Breast epithelium (tissue), 4 donors: ENCODE measurements at regions not wholly inside any gene's neighbourhood (a gene's known extent, or its start where the extent isn't known, plus 50 kb on each side); places are given as distances from the start of the nearest gene placed in this dataset.

Experiments used
- DNase-seq, 2 donors: peaks; one replicate each; pipeline ENCODE4 v3.0.0-alpha.2; 2019; ENCODE audit warnings: low spot score in 2 of 2
- H3K27ac ChIP-seq, 2 donors: fragments of 200-600 bp; sonication (generic) in 1 of 2; one replicate each; pipeline ENCODE4 v1.5.1; 2016 to 2019; ENCODE audit warnings: mild to moderate bottlenecking in 1 of 2
- H3K27me3 ChIP-seq, 2 donors: fragments of 200-600 bp; sonication (generic) in 1 of 2; one replicate each; pipeline versions ENCODE4 v1.5.1 to v1.6.0; 2017 to 2019; ENCODE audit warnings: control low read depth in 1 of 2, mild to moderate bottlenecking in 1 of 2
- H3K36me3 ChIP-seq: fragments of 200-600 bp; one replicate; pipeline ENCODE4 v1.5.1; 2019
- H3K4me1 ChIP-seq, 2 donors: fragments of 200-600 bp; sonication (generic); one replicate each; pipeline ENCODE4 v1.5.1; 2016 to 2019; ENCODE audit warnings: control low read depth in 1 of 2
- H3K4me3 ChIP-seq, 3 donors: fragments of 200-600 bp; sonication (generic); 1 replicate in 2 of 3; 2 replicates in 1 of 3; pipeline ENCODE4 v1.5.1; 2016 to 2019; ENCODE audit warnings: mild to moderate bottlenecking in 3 of 3, moderate library complexity in 2 of 3
- H3K9me3 ChIP-seq, 2 donors: fragments of 200-600 bp; sonication (generic) in 1 of 2; one replicate each; pipeline ENCODE4 v1.5.1; 2016 to 2019; ENCODE audit warnings: control low read depth in 1 of 2
- CTCF ChIP-seq, 3 donors: fragments of 450-650 bp; IDR thresholded peaks; one replicate each; pipeline ENCODE4 v1.5.1; 2016 to 2017; ENCODE audit warnings: antibody characterized with exemption in 3 of 3, mild to moderate bottlenecking in 3 of 3, moderate library complexity in 3 of 3
- POLR2A ChIP-seq: fragments of 450-650 bp; IDR thresholded peaks from one replicate; pipeline ENCODE4 v1.6.1; 2016; ENCODE audit warnings: antibody characterized with exemption, mild to moderate bottlenecking, moderate library complexity
- POLR2AphosphoS5 ChIP-seq, 3 donors: sonication (generic); formaldehyde crosslinking; IDR thresholded peaks; one replicate each; pipeline ENCODE4 v1.6.1; 2017; ENCODE audit warnings: antibody characterized with exemption in 3 of 3
- intact Hi-C: fragments of 100-400 bp; cut with DNase I; formaldehyde crosslinking; loops from one replicate; pipeline ENCODE4 v1.15.1; 2023; ENCODE audit warnings: low total_unique reads

- H3K27me3 ChIP-seq: no peaks in the 10 kb centered on the region
- intact Hi-C loops: no loop called here
- DNase-seq: no peak
These were observed 292.3 kb downstream of the DTWD2 start for GRCh38 chr5:118696076-118696475.

GRCh38 chr5:118692811-118693342, 295.5 kb downstream of the DTWD2 start:
- Histone ChIP-seq H3K36me3 (no peaks in the 10 kb centered on the region), H3K27ac (no peak overlapping the region), H3K4me3 (no peak overlapping the region), H3K27me3 (no peaks in the 10 kb centered on the region), H3K9me3 (no peaks in the 10 kb centered on the region), H3K4me1 (no peaks in the 10 kb centered on the region)
- TF ChIP-seq POLR2AphosphoS5 (IDR thresholded peaks at IDR 0.05) (no peak), CTCF (IDR thresholded peaks at IDR 0.05) (no peak), POLR2A (no peak)
- no peak for DNase-seq
- intact Hi-C loops: no loop called here

More at GRCh38 chr5:118696076-118696475, 292.3 kb downstream of the DTWD2 start:
- Histone ChIP-seq H3K36me3 (no peaks in the 10 kb centered on the region), H3K4me1 (no peaks in the 10 kb centered on the region), H3K9me3 (no peaks in the 10 kb centered on the region), H3K27ac (no peak overlapping the region), H3K4me3 (no peak overlapping the region)
- TF ChIP-seq POLR2A: no peak
- TF ChIP-seq POLR2AphosphoS5 (IDR thresholded peaks at IDR 0.05): no peak
- TF ChIP-seq CTCF (IDR thresholded peaks at IDR 0.05): no peak

- Histone ChIP-seq H3K4me1 (no peaks in the 10 kb centered on the region), H3K36me3 (no peaks in the 10 kb centered on the region), H3K9me3 (no peaks in the 10 kb centered on the region), H3K27ac (no peak overlapping the region), H3K4me3 (no peak overlapping the region), H3K27me3 (no peaks in the 10 kb centered on the region)
- TF ChIP-seq POLR2AphosphoS5 (IDR thresholded peaks at IDR 0.05) (no peak), POLR2A (no peak), CTCF (IDR thresholded peaks at IDR 0.05) (no peak)
- intact Hi-C loops: no loop called here
- DNase-seq: no peak
These were observed 300.4 kb downstream of the DTWD2 start for GRCh38 chr5:118687661-118688621.

GRCh38 chr5:118687100-118687499, 301.2 kb downstream of the DTWD2 start:
- DNase-seq: no peak
- no peaks in the 10 kb centered on the region for H3K4me1 ChIP-seq
- TF ChIP-seq CTCF (IDR thresholded peaks at IDR 0.05) (no peak), POLR2A (no peak), POLR2AphosphoS5 (IDR thresholded peaks at IDR 0.05) (no peak)
- intact Hi-C loops: no loop called here
- H3K9me3 ChIP-seq: no peaks in the 10 kb centered on the region
- no peak overlapping the region for H3K4me3 ChIP-seq
- H3K36me3 ChIP-seq: no peaks in the 10 kb centered on the region
- no peaks in the 10 kb centered on the region for H3K27me3 ChIP-seq
- no peak overlapping the region for H3K27ac ChIP-seq

- DNase-seq: no peak
- Histone ChIP-seq H3K4me1 (no peaks in the 10 kb centered on the region), H3K27me3 (no peaks in the 10 kb centered on the region), H3K4me3 (no peak overlapping the region), H3K27ac (no peak overlapping the region), H3K36me3 (no peaks in the 10 kb centered on the region), H3K9me3 (no peaks in the 10 kb centered on the region)
- TF ChIP-seq POLR2AphosphoS5 (IDR thresholded peaks at IDR 0.05) (no peak), POLR2A (no peak), CTCF (IDR thresholded peaks at IDR 0.05) (no peak)
- intact Hi-C loops: no loop called here
These were observed 306.7 kb downstream of the DTWD2 start for GRCh38 chr5:118681655-118682054.
